ENCODE measurements at regions not wholly inside any gene's neighbourhood (a gene's known extent, or its start where the extent isn't known, plus 50 kb on each side); places are given as distances from the start of the nearest gene placed in this dataset.
"Not testable (repeated sequence)": the region's sequence is repeated elsewhere in the genome, so short reads cannot be mapped to it uniquely, and the experiment has no call there.

GRCh38 chr4:103422467-103423219, 224.5 kb upstream of the CENPE start:
- Histone ChIP-seq H3K4me1 (ENCODE audit: control insufficient read depth, insufficient read depth, low read length) (peaks cover 2% of the 10 kb centered on the region; the same call in 1 of the 2 replicates), H3K27ac (ENCODE audit: low read length) (no peak overlapping the region), H3K27me3 (ENCODE audit: control insufficient read depth, insufficient read depth, low read length) (no peaks in the 10 kb centered on the region), H3K36me3 (ENCODE audit: control insufficient read depth, insufficient read depth, low read length) (no peaks in the 10 kb centered on the region), H3K4me3 (ENCODE audit: low read length) (no peak overlapping the region), H3K9me3 (ENCODE audit: control insufficient read depth, insufficient read depth, low read length) (no peaks in the 10 kb centered on the region)
- no CpG with 5 or more reads among the region's 2 CpGs for WGBS (ENCODE audit: insufficient coverage, insufficient read length)
- DNase-seq (ENCODE audit: low read depth, low spot score) = no peak

GRCh38 chr4:103415801-103416200, 217.7 kb upstream of the CENPE start:
- H3K27ac ChIP-seq (ENCODE audit: low read length) = no peak overlapping the region
- no peaks in the 10 kb centered on the region for H3K9me3 ChIP-seq (ENCODE audit: control insufficient read depth, insufficient read depth, low read length)
- H3K27me3 ChIP-seq (ENCODE audit: control insufficient read depth, insufficient read depth, low read length) = no peaks in the 10 kb centered on the region
- no CpG with 5 or more reads among the region's 5 CpGs for WGBS (ENCODE audit: insufficient coverage, insufficient read length)
- no peaks in the 10 kb centered on the region for H3K36me3 ChIP-seq (ENCODE audit: control insufficient read depth, insufficient read depth, low read length)
- H3K4me1 ChIP-seq (ENCODE audit: control insufficient read depth, insufficient read depth, low read length) = no peaks in the 10 kb centered on the region; the same call in 1 of the 2 replicates
- no peak for DNase-seq (ENCODE audit: low read depth, low spot score)
- H3K4me3 ChIP-seq (ENCODE audit: low read length) = no peak overlapping the region

GRCh38 chr4:103412646-103413045, 214.5 kb upstream of the CENPE start:
- H3K27me3 ChIP-seq (ENCODE audit: control insufficient read depth, insufficient read depth, low read length); H3K4me3 ChIP-seq (ENCODE audit: low read length); H3K9me3 ChIP-seq (ENCODE audit: control insufficient read depth, insufficient read depth, low read length); H3K36me3 ChIP-seq (ENCODE audit: control insufficient read depth, insufficient read depth, low read length); H3K27ac ChIP-seq (ENCODE audit: low read length); DNase-seq (ENCODE audit: low read depth, low spot score); H3K4me1 ChIP-seq (ENCODE audit: control insufficient read depth, insufficient read depth, low read length): not testable (repeated sequence)
- WGBS (ENCODE audit: insufficient coverage, insufficient read length) = no CpG with 5 or more reads among the region's 4 CpGs

- Histone ChIP-seq H3K4me1 (ENCODE audit: control insufficient read depth, insufficient read depth, low read length) (no peaks in the 10 kb centered on the region; the same call in 1 of the 2 replicates), H3K36me3 (ENCODE audit: control insufficient read depth, insufficient read depth, low read length) (no peaks in the 10 kb centered on the region), H3K27ac (ENCODE audit: low read length) (no peak overlapping the region), H3K27me3 (ENCODE audit: control insufficient read depth, insufficient read depth, low read length) (no peaks in the 10 kb centered on the region), H3K4me3 (ENCODE audit: low read length) (no peak overlapping the region), H3K9me3 (ENCODE audit: control insufficient read depth, insufficient read depth, low read length) (no peaks in the 10 kb centered on the region)
- DNase-seq (ENCODE audit: low read depth, low spot score) = no peak
- WGBS (ENCODE audit: insufficient coverage, insufficient read length) = 100% methylated on average over 1 of the region's 3 CpGs
Observed at GRCh38 chr4:103410386-103410785, 212.2 kb upstream of the CENPE start.

- no peak for DNase-seq (ENCODE audit: low read depth, low spot score)
- H3K9me3 ChIP-seq (ENCODE audit: control insufficient read depth, insufficient read depth, low read length) = no peaks in the 10 kb centered on the region
Observed at GRCh38 chr4:103405415-103405814, 207.3 kb upstream of the CENPE start.

GRCh38 chr4:103403619-103404018, 205.5 kb upstream of the CENPE start:
- DNase-seq (ENCODE audit: low read depth, low spot score) = no peak
- Histone ChIP-seq H3K4me1 (ENCODE audit: control insufficient read depth, insufficient read depth, low read length) (no peaks in the 10 kb centered on the region; the same call in 1 of the 2 replicates), H3K36me3 (ENCODE audit: control insufficient read depth, insufficient read depth, low read length) (no peaks in the 10 kb centered on the region), H3K4me3 (ENCODE audit: low read length) (no peak overlapping the region), H3K27ac (ENCODE audit: low read length) (no peak overlapping the region), H3K9me3 (ENCODE audit: control insufficient read depth, insufficient read depth, low read length) (no peaks in the 10 kb centered on the region), H3K27me3 (ENCODE audit: control insufficient read depth, insufficient read depth, low read length) (no peaks in the 10 kb centered on the region)
- no CpG with 5 or more reads among the region's 2 CpGs for WGBS (ENCODE audit: insufficient coverage, insufficient read length)

More at GRCh38 chr4:103405415-103405814, 207.3 kb upstream of the CENPE start:
- no peaks in the 10 kb centered on the region; the same call in 1 of the 2 replicates for H3K4me1 ChIP-seq (ENCODE audit: control insufficient read depth, insufficient read depth, low read length)
- H3K36me3 ChIP-seq (ENCODE audit: control insufficient read depth, insufficient read depth, low read length) = no peaks in the 10 kb centered on the region
- no peak overlapping the region for H3K4me3 ChIP-seq (ENCODE audit: low read length)
- no peaks in the 10 kb centered on the region for H3K27me3 ChIP-seq (ENCODE audit: control insufficient read depth, insufficient read depth, low read length)
- no peak overlapping the region for H3K27ac ChIP-seq (ENCODE audit: low read length)

- no CpG with 5 or more reads among the region's 2 CpGs for WGBS (ENCODE audit: insufficient coverage, insufficient read length)
- no peak for DNase-seq (ENCODE audit: low read depth, low spot score)
- H3K4me1 ChIP-seq (ENCODE audit: control insufficient read depth, insufficient read depth, low read length) = no peaks in the 10 kb centered on the region; the same call in 1 of the 2 replicates
- no peaks in the 10 kb centered on the region for H3K36me3 ChIP-seq (ENCODE audit: control insufficient read depth, insufficient read depth, low read length)
- no peaks in the 10 kb centered on the region for H3K27me3 ChIP-seq (ENCODE audit: control insufficient read depth, insufficient read depth, low read length)
- no peaks in the 10 kb centered on the region for H3K9me3 ChIP-seq (ENCODE audit: control insufficient read depth, insufficient read depth, low read length)
- H3K4me3 ChIP-seq (ENCODE audit: low read length) = no peak overlapping the region
- no peak overlapping the region for H3K27ac ChIP-seq (ENCODE audit: low read length)
Observed at GRCh38 chr4:103402198-103402597, 204.1 kb upstream of the CENPE start.

- WGBS (ENCODE audit: insufficient coverage, insufficient read length) = no CpG with 5 or more reads among the region's 1 CpG
- no peak for DNase-seq (ENCODE audit: low read depth, low spot score)
Observed at GRCh38 chr4:103400405-103400804, 202.3 kb upstream of the CENPE start.

GRCh38 chr4:103397541-103397940, 199.4 kb upstream of the CENPE start:
- no peak for DNase-seq (ENCODE audit: low read depth, low spot score)
- Histone ChIP-seq H3K27ac (ENCODE audit: low read length) (no peak overlapping the region), H3K27me3 (ENCODE audit: control insufficient read depth, insufficient read depth, low read length) (no peaks in the 10 kb centered on the region), H3K9me3 (ENCODE audit: control insufficient read depth, insufficient read depth, low read length) (no peaks in the 10 kb centered on the region), H3K4me3 (ENCODE audit: low read length) (no peak overlapping the region), H3K4me1 (ENCODE audit: control insufficient read depth, insufficient read depth, low read length) (no peaks in the 10 kb centered on the region; the same call in 1 of the 2 replicates), H3K36me3 (ENCODE audit: control insufficient read depth, insufficient read depth, low read length) (no peaks in the 10 kb centered on the region)
- WGBS (ENCODE audit: insufficient coverage, insufficient read length) = no CpG with 5 or more reads among the region's 1 CpG

More at GRCh38 chr4:103400405-103400804, 202.3 kb upstream of the CENPE start:
- Histone ChIP-seq H3K9me3 (ENCODE audit: control insufficient read depth, insufficient read depth, low read length) (no peaks in the 10 kb centered on the region), H3K4me3 (ENCODE audit: low read length) (no peak overlapping the region), H3K27me3 (ENCODE audit: control insufficient read depth, insufficient read depth, low read length) (no peaks in the 10 kb centered on the region), H3K27ac (ENCODE audit: low read length) (no peak overlapping the region), H3K36me3 (ENCODE audit: control insufficient read depth, insufficient read depth, low read length) (no peaks in the 10 kb centered on the region), H3K4me1 (ENCODE audit: control insufficient read depth, insufficient read depth, low read length) (no peaks in the 10 kb centered on the region; the same call in 1 of the 2 replicates)

GRCh38 chr4:103387508-103388011, 189.4 kb upstream of the CENPE start:
- H3K4me3 ChIP-seq (ENCODE audit: low read length); H3K27ac ChIP-seq (ENCODE audit: low read length); H3K36me3 ChIP-seq (ENCODE audit: control insufficient read depth, insufficient read depth, low read length); H3K4me1 ChIP-seq (ENCODE audit: control insufficient read depth, insufficient read depth, low read length); DNase-seq (ENCODE audit: low read depth, low spot score); H3K9me3 ChIP-seq (ENCODE audit: control insufficient read depth, insufficient read depth, low read length); H3K27me3 ChIP-seq (ENCODE audit: control insufficient read depth, insufficient read depth, low read length): not testable (repeated sequence)
- no CpG with 5 or more reads among the region's 1 CpG for WGBS (ENCODE audit: insufficient coverage, insufficient read length)

- not testable (repeated sequence) for DNase-seq (ENCODE audit: low read depth, low spot score); H3K27me3 ChIP-seq (ENCODE audit: control insufficient read depth, insufficient read depth, low read length); H3K36me3 ChIP-seq (ENCODE audit: control insufficient read depth, insufficient read depth, low read length); H3K27ac ChIP-seq (ENCODE audit: low read length); H3K4me1 ChIP-seq (ENCODE audit: control insufficient read depth, insufficient read depth, low read length); H3K9me3 ChIP-seq (ENCODE audit: control insufficient read depth, insufficient read depth, low read length); H3K4me3 ChIP-seq (ENCODE audit: low read length)
- WGBS (ENCODE audit: insufficient coverage, insufficient read length) = no CpG with 5 or more reads among the region's 2 CpGs
Observed at GRCh38 chr4:103385565-103385964, 187.4 kb upstream of the CENPE start.

All from iPS DF 6.9 (cell line).